Adipose tissue (tissue), 3 donors: ENCODE measurements at regions not wholly inside any gene's neighbourhood (a gene's known extent, or its start where the extent isn't known, plus 50 kb on each side); places are given as distances from the start of the nearest gene placed in this dataset.

Experiments
- H3K27ac ChIP-seq: one replicate; pipeline ENCODE4 v1.5.1; 2013; ENCODE audit warnings: low read depth, low read length
- WGBS, 3 donors: extraction: QIAGEN DNeasy Blood & Tissue Kit; methylation state at CpG; one replicate each; pipeline ENCODE4 v1.1.7; 2013; 5-methylcytosine and 5-hydroxymethylcytosine counted together
- donor health status: healthy with polysubstance abuse.
- donor health status: Bipolar disorder and iron deficiency.
- donor health status: healthy.

DNA sequence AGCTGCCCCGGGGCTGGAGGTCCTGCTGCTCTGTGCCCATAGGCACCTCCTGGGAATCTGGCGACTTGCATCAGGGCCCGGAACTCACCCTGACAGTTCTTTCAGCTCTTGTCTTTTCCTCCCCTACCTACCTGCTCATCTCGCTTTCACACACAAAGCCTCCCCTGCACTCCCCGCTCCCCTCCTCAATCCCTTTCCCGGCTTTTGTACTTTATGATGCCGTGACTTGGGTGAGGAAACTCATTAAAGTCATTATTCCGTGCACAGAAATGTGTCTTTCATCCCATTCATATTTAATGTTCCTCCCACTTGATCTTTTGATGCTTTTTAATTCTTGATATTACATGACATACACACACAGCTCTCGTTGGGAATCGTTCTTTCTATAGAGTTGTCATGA, 218.6 kb downstream of the RPS24 start:
- no peak overlapping the region for H3K27ac ChIP-seq
- 86 to 94% (median 93%) methylated on average over 10 of the region's 10 CpGs for WGBS, 3 donors

DNA sequence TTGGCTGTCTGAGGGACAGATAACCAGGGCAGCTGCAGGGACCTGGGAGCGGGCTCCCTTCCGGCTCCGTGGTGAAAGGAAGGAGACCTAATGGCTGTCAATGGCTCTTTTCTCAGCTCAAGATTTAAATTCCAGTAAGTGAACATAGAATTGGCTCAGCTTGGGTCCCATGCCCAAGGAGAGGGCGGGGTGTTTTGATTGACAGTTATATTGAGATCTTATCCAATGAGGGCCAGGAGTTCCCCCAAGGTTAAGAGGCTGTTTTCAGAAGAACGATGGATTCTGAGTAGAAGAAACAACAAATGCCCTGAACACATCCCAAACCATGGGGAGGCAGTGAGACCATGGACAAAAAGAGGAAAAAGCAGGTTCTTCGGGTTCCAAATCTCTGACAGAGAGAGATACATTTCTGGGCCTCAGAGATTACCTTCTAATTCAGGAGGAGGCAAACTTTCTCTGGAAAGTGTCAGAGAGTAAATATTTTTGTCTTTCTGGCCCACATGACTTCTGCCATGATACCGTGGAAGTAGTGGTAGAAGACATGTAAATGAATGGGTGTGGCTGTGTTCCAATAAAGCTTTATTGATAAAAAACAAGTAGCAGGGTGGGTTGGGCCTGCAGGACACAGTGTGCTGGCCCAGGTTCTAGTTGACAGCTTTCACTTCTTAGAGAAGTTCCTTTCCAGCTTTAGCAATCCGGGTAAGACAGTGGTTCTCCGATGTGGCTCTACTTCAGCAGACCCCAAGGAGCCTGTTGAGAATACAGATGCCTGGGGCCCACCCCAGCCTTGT, 219.6 kb downstream of the RPS24 start:
- WGBS, 3 donors = 81 to 93% (median 85%) methylated on average over 9 of the region's 9 CpGs

GRCh38 chr10:78254013-78254412, 220.3 kb downstream of the RPS24 start:
- 71 to 73% (median 73%) methylated on average over 3 of the region's 3 CpGs for WGBS, 3 donors
- no peak overlapping the region for H3K27ac ChIP-seq

More for the DNA sequence above, 219.6 kb downstream of the RPS24 start:
- no peak overlapping the region for H3K27ac ChIP-seq

- 80 to 87% (median 83%) methylated on average over 3 of the region's 3 CpGs for WGBS, 3 donors
- no peak overlapping the region for H3K27ac ChIP-seq
Measured at GRCh38 chr10:78255214-78255613, 221.6 kb downstream of the RPS24 start.

GRCh38 chr10:78255796-78256638, 222.4 kb downstream of the RPS24 start:
- 58 to 71% (median 60%) methylated on average over 9 of the region's 9 CpGs for WGBS, 3 donors
- no peak overlapping the region for H3K27ac ChIP-seq

- 92 to 97% (median 96%) methylated on average over 4 of the region's 4 CpGs for WGBS, 3 donors
- no peak overlapping the region for H3K27ac ChIP-seq
Measured at GRCh38 chr10:78258323-78259030, 224.8 kb downstream of the RPS24 start.

- no peak overlapping the region for H3K27ac ChIP-seq
- 57 to 93% (median 64%) methylated on average over 3 of the region's 3 CpGs for whole genome bisulfite sequencing, 3 donors
Measured at GRCh38 chr10:78259391-78259790, 225.7 kb downstream of the RPS24 start.

DNA sequence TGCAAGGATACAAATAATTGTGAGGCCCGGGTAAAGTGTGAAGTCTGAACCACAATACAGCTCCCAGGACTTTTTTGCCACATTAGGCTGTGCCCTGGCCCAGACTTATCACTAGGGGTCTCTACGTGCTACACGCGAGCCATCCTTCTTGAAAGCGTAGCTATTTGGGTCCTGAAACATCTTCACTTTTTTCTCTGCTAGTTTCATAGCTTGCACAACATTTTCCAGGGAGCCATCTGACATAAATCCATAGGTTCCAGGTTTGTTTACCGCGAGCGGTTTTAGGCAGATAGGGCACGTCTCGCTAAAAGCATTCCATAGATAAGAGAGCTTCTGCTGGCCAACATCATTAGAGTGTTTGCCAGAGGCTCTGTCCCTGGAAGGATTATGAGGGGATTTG, 226.5 kb downstream of the RPS24 start:
- 37 to 77% (median 67%) methylated on average over 10 of the region's 10 CpGs for WGBS, 3 donors
- no peak overlapping the region for H3K27ac ChIP-seq

- 90 to 91% (median 91%) methylated on average over 2 of the region's 2 CpGs for WGBS, 3 donors
- no peak overlapping the region for H3K27ac ChIP-seq
Measured at GRCh38 chr10:78260680-78261079, 227.0 kb downstream of the RPS24 start.

DNA sequence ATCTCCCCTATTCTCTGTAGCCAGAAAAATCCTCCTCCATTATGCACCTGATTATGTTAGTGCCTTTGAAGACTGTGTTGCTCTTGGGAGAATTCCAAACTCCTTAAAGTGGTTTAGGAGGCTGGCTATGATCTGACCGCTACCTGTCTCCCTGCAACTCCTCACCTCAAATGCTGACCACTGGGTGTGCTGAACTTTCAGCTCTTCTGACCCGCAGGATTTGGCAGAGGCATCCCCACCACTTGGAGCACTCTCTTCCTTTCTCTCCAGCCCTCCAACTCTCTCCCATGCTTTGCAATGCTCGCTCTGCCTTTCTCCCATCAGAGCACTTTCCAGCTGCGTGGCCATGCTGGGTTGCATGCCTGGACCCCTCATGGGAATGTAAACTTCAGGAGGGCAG, 227.6 kb downstream of the RPS24 start:
- H3K27ac ChIP-seq = no peak overlapping the region
- 78 to 91% (median 90%) methylated on average over 4 of the region's 4 CpGs for WGBS, 3 donors

- no peak overlapping the region for H3K27ac ChIP-seq
- WGBS, 3 donors = 92 to 94% (median 93%) methylated on average over 8 of the region's 8 CpGs
Measured at GRCh38 chr10:78262860-78263259, 229.2 kb downstream of the RPS24 start.

DNA sequence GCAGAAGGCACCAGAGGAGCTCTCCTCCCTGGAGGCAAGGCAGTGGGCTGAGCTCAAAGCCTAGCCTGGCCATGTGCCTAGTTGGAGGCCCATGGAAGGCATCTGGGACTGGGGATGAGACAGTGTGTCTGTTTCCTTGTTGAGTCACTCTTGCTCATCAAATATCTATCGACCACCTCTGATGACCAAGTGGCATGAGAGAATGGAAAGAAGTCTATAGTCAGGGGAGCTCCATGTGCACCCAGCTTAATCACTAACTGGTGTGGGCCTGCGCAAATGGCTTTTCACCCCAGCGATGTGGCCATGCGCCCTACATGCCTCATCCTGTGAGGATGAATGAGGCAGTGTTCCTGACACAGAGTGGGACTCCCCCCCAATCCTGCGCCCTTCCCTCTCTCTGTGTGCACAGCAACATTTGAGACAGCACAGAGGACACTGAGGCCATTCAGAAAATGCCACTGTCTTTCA, 229.9 kb downstream of the RPS24 start:
- H3K27ac ChIP-seq = no peak overlapping the region
- 92 to 93% (median 92%) methylated on average over 5 of the region's 5 CpGs for whole genome bisulfite sequencing, 3 donors

DNA sequence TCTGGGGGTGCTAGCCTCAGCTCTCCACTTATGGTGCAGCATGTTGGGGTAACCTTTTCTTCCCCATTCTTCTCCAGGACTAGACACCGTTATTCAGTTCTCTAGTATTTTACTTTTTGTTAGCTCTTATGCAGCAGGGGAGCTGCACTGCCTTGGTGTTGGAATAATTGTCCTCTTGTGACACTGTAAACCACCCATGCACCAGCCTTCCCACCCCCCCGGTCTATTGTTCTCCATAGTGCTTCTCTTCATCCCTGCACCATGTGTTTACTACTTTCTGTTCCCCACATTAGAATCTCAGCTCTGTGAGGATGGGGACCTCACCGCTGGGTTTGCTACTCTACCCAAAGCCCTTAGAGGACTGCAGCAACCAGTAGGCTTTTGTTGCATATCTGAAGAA, 230.7 kb downstream of the RPS24 start:
- 91 to 98% (median 93%) methylated on average over 3 of the region's 3 CpGs for WGBS, 3 donors
- H3K27ac ChIP-seq = no peak overlapping the region

DNA sequence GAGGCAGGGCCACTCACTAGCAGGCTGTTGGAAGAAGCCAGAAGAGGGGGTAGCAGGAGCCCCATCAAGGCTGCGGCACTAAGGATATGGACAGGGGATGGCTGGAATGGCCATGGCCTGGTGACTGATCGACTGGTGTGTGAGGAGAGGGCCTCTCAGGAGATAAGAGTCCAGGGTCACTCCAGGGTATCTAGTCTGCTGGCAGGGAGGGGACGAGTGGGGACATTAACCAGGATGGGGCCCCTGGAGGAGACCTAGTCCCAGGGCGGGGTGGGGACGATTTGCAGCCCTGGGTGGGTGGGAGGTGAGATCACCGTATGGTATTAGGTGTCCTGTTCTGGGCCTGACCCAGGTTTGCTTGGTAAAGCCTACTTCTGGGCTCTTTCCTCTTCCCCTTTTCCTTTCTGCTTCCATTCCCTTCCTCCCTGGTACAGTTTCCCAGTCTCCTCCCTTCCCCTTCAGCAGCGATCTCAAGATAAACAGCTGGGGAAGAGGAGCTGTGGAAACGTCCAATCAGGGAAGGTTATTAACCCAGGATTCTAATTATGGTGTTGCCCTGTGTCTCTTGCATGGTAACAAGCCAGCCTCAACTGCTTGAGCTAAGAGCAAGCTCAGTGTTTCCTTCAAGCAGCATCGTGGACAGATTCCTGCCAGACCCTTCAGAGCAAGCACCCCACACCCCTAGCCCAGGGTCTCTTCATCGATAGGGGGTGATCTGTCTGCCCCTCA, 233.2 kb downstream of the RPS24 start:
- 65 to 75% (median 71%) methylated on average over 8 to 10 of the region's 10 CpGs for WGBS, 3 donors
- H3K27ac ChIP-seq = no peak overlapping the region

- no peak overlapping the region for H3K27ac ChIP-seq
Measured at GRCh38 chr10:78267598-78267997, 233.9 kb downstream of the RPS24 start.

DNA sequence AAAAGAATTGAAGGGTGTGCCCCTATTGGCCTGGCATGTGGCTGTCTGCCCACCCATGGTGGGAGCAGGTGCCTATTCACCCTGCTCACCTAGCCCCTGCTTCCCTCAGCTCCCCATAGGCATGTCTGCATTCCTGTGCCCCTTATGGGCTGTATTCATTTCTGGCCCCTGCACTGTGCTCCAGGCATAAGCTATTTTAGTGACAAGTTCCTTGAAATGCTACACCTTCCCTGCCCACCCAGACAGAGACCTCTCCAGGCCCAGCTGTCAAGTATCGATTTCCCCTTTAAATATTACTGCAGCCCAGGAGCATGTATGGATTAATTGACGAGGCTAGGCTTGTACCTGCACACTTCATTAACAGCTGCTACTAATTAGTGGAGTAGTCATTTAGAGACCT, 235.4 kb downstream of the RPS24 start:
- 68 to 94% (median 88%) methylated on average over 2 of the region's 2 CpGs for WGBS, 3 donors
- H3K27ac ChIP-seq = no peak overlapping the region

More at GRCh38 chr10:78267598-78267997, 233.9 kb downstream of the RPS24 start:
- 77 to 80% (median 78%) methylated on average over 3 of the region's 3 CpGs for WGBS, 3 donors

- no peak overlapping the region for H3K27ac ChIP-seq
Measured at GRCh38 chr10:78272329-78272728, 238.7 kb downstream of the RPS24 start.

DNA sequence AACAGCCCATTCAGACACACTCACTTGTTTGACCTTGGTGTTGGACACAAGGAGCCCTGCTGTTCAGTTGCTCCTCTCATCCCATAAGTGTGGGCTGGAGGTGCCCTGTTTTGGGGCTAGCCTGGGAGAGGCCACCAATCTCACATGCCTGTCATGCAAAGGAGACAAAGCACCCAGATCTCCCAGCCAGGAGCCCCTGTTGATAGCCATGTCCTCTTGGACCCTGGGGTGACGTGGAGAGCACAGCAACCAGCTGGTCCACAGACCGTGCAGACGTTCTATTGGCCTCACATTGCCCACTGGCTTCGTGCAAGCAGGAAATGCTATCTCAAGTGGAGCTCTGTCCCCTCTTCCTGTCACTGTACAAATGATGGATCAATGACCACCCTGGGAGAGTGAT, 240.8 kb downstream of the RPS24 start:
- 54 to 73% (median 69%) methylated on average over 4 of the region's 4 CpGs for WGBS, 3 donors
- no peak overlapping the region for H3K27ac ChIP-seq
